ENCODE measurements at regions not wholly inside any gene's neighbourhood (a gene's known extent, or its start where the extent isn't known, plus 50 kb on each side); places are given as distances from the start of the nearest gene placed in this dataset.

- DNase-seq = no peak
Observed at GRCh38 chr3:24947103-24947502, 452.5 kb upstream of the THRB start.

- no peak for DNase-seq
Observed at GRCh38 chr3:24951180-24951579, 456.5 kb upstream of the THRB start.

- no peak for DNase-seq
Observed at GRCh38 chr3:24952388-24952787, 457.7 kb upstream of the THRB start.

- no peak for DNase-seq
Observed at GRCh38 chr3:24953060-24953771, 458.6 kb upstream of the THRB start.

- DNase-seq = no peak
Observed at GRCh38 chr3:24956613-24957012, 462.0 kb upstream of the THRB start.

- no peak for DNase-seq
Observed at GRCh38 chr3:24958271-24958670, 463.6 kb upstream of the THRB start.

GRCh38 chr3:24958910-24959447, 464.3 kb upstream of the THRB start:
- DNase-seq = no peak

- no peak for DNase-seq
Observed at GRCh38 chr3:24963762-24964625, 464.1 kb upstream of the RARB start.

- no peak for DNase-seq
Observed at GRCh38 chr3:24965706-24966385, 462.2 kb upstream of the RARB start.

- DNase-seq = no peak
Observed at GRCh38 chr3:24968036-24968435, 460.0 kb upstream of the RARB start.

- no peak for DNase-seq
Observed at GRCh38 chr3:24972491-24972890, 455.6 kb upstream of the RARB start.

- no peak for DNase-seq
Observed at GRCh38 chr3:24981309-24981708, 446.8 kb upstream of the RARB start.

- DNase-seq = no peak
Observed at GRCh38 chr3:24981924-24982323, 446.1 kb upstream of the RARB start.

- DNase-seq = no peak
Observed at GRCh38 chr3:24985668-24986067, 442.4 kb upstream of the RARB start.

GRCh38 chr3:24986612-24987011, 441.5 kb upstream of the RARB start:
- no peak for DNase-seq

- DNase-seq = no peak
Observed at GRCh38 chr3:24999357-24999756, 428.7 kb upstream of the RARB start.

- DNase-seq = no peak
Observed at GRCh38 chr3:25000971-25001591, 427.0 kb upstream of the RARB start.

GRCh38 chr3:25002052-25002451, 426.0 kb upstream of the RARB start:
- DNase-seq = no peak

GRCh38 chr3:25007974-25008658, 419.9 kb upstream of the RARB start:
- DNase-seq = no peak

GRCh38 chr3:25009665-25010064, 418.4 kb upstream of the RARB start:
- DNase-seq = no peak

GRCh38 chr3:25015599-25015998, 412.5 kb upstream of the RARB start:
- DNase-seq = no peak

- no peak for DNase-seq
Observed at GRCh38 chr3:25018909-25019308, 409.2 kb upstream of the RARB start.

Data from CD4-positive, alpha-beta T cell treated with Interleukin-4 for 1 hour (primary cell).